Natural killer cell treated with Interleukin-12 subunit alpha and Interleukin-12 subunit beta and Interleukin-15 and Interleukin-18, amount 100 ng/mL, for 72 hours (primary cell): ENCODE measurements at regions not wholly inside any gene's neighbourhood (a gene's known extent, or its start where the extent isn't known, plus 50 kb on each side); places are given as distances from the start of the nearest gene placed in this dataset.
"Not testable (repeated sequence)": the region's sequence is repeated elsewhere in the genome, so short reads cannot be mapped to it uniquely, and the experiment has no call there.

Experiments
- ATAC-seq, 2 donors: fragments of 150-1000 bp; cut with Tn5 transposase in 1 of 2; sonication (Bioruptor Pico), chemical (Tn5 transposase) in 1 of 2; 2 replicates each; pipeline ENCODE4 v1.10.0; 2021
- DNase-seq: peaks from one replicate; pipeline ENCODE4 v3.0.0; 2022; ENCODE audit warnings: low spot score
- H3K27ac Mint-ChIP-seq, 2 donors: 1 replicate in 1 of 2; 2 replicates in 1 of 2; pipeline ENCODE4 v1.8.0; 2022; ENCODE audit warnings: mixed read lengths in 2 of 2, mild to moderate bottlenecking in 1 of 2, moderate library complexity in 1 of 2
- H3K27me3 Mint-ChIP-seq, 2 donors: 1 replicate in 1 of 2; 2 replicates in 1 of 2; pipeline ENCODE4 v1.8.0; 2022; ENCODE audit warnings: mixed read lengths in 2 of 2
- H3K36me3 Mint-ChIP-seq: one replicate; pipeline ENCODE4 v1.8.0; 2022; ENCODE audit warnings: mixed read lengths
- H3K4me1 Mint-ChIP-seq, 2 donors: 1 replicate in 1 of 2; 2 replicates in 1 of 2; pipeline ENCODE4 v1.8.0; 2022; ENCODE audit warnings: low read depth in 2 of 2, mixed read lengths in 2 of 2, mild to moderate bottlenecking in 1 of 2
- H3K4me3 Mint-ChIP-seq: one replicate; pipeline ENCODE4 v1.8.0; 2022; ENCODE audit warnings: mixed read lengths
- H3K9me3 Mint-ChIP-seq: 2 replicates; pipeline ENCODE4 v1.8.0; 2022; ENCODE audit warnings: mixed read lengths

GRCh38 chr1:79517470-79518224 lies 511.1 kb upstream of the ADGRL4 start:
- ATAC-seq (no peak), DNase-seq (no peak)
- Mint-ChIP-seq H3K4me3 (no peak overlapping the region), H3K36me3 (peaks cover 7% of the 10 kb centered on the region), H3K27me3 (no peaks in the 10 kb centered on the region), H3K27ac (no peak overlapping the region), H3K9me3 (peaks cover 13% of the 10 kb centered on the region), H3K4me1 (no peaks in the 10 kb centered on the region)

GRCh38 chr1:79507770-79508169 lies 501.2 kb upstream of the ADGRL4 start:
- H3K27ac Mint-ChIP-seq: no peak overlapping the region
- ATAC-seq (no peak), DNase-seq (no peak)
- H3K9me3 Mint-ChIP-seq: peaks cover 14% of the 10 kb centered on the region
- no peak overlapping the region for H3K4me3 Mint-ChIP-seq
- H3K27me3 Mint-ChIP-seq: no peaks in the 10 kb centered on the region
- no peaks in the 10 kb centered on the region for H3K36me3 Mint-ChIP-seq
- no peaks in the 10 kb centered on the region for H3K4me1 Mint-ChIP-seq

- H3K4me1 Mint-ChIP-seq: no peaks in the 10 kb centered on the region
- no peak overlapping the region for H3K27ac Mint-ChIP-seq
- DNase-seq: no peak
- H3K27me3 Mint-ChIP-seq: no peaks in the 10 kb centered on the region
- H3K9me3 Mint-ChIP-seq: peaks cover 1% of the 10 kb centered on the region
- no peak for ATAC-seq
- H3K36me3 Mint-ChIP-seq: no peaks in the 10 kb centered on the region
- H3K4me3 Mint-ChIP-seq: no peak overlapping the region
Measured at GRCh38 chr1:79501153-79501552, 494.6 kb upstream of the ADGRL4 start.

- no peaks in the 10 kb centered on the region for H3K27me3 Mint-ChIP-seq
- H3K9me3 Mint-ChIP-seq: peaks cover 6% of the 10 kb centered on the region
- no peak overlapping the region for H3K4me3 Mint-ChIP-seq
- H3K4me1 Mint-ChIP-seq: no peaks in the 10 kb centered on the region
- no peak for DNase-seq
- ATAC-seq: no peak
- H3K36me3 Mint-ChIP-seq: no peaks in the 10 kb centered on the region
- H3K27ac Mint-ChIP-seq: no peak overlapping the region
Measured at GRCh38 chr1:79499541-79499940, 493.0 kb upstream of the ADGRL4 start.

GRCh38 chr1:79497193-79497773 lies 490.8 kb upstream of the ADGRL4 start:
- no peaks in the 10 kb centered on the region for H3K27me3 Mint-ChIP-seq
- H3K4me1 Mint-ChIP-seq: no peaks in the 10 kb centered on the region
- ATAC-seq (no peak), DNase-seq (no peak)
- peaks cover 10% of the 10 kb centered on the region for H3K9me3 Mint-ChIP-seq
- H3K4me3 Mint-ChIP-seq: no peak overlapping the region
- no peaks in the 10 kb centered on the region for H3K36me3 Mint-ChIP-seq
- no peak overlapping the region for H3K27ac Mint-ChIP-seq

GRCh38 chr1:79496129-79496528 lies 489.6 kb upstream of the ADGRL4 start:
- peaks cover 3% of the 10 kb centered on the region for H3K36me3 Mint-ChIP-seq
- no peak overlapping the region for H3K27ac Mint-ChIP-seq
- ATAC-seq (no peak), DNase-seq (no peak)
- no peaks in the 10 kb centered on the region for H3K4me1 Mint-ChIP-seq
- no peak overlapping the region for H3K4me3 Mint-ChIP-seq
- peaks cover 13% of the 10 kb centered on the region for H3K9me3 Mint-ChIP-seq
- H3K27me3 Mint-ChIP-seq: no peaks in the 10 kb centered on the region

- peaks cover 14% of the 10 kb centered on the region for H3K36me3 Mint-ChIP-seq
- not testable (repeated sequence) for H3K27me3 Mint-ChIP-seq
Measured at GRCh38 chr1:79493702-79494101, 487.2 kb upstream of the ADGRL4 start.

GRCh38 chr1:79488572-79489121 lies 482.1 kb upstream of the ADGRL4 start:
- ATAC-seq, DNase-seq, H3K4me3 Mint-ChIP-seq, H3K4me1 Mint-ChIP-seq, H3K27ac Mint-ChIP-seq, H3K27me3 Mint-ChIP-seq: not testable (repeated sequence)
- H3K36me3 Mint-ChIP-seq: peaks cover 14% of the 10 kb centered on the region
- H3K9me3 Mint-ChIP-seq: peaks cover 19% of the 10 kb centered on the region

More at GRCh38 chr1:79493702-79494101, 487.2 kb upstream of the ADGRL4 start:
- DNase-seq, ATAC-seq, H3K4me3 Mint-ChIP-seq, H3K27ac Mint-ChIP-seq, H3K4me1 Mint-ChIP-seq: not testable (repeated sequence)
- peaks cover 25% of the 10 kb centered on the region for H3K9me3 Mint-ChIP-seq

GRCh38 chr1:79478728-79479373 lies 472.3 kb upstream of the ADGRL4 start:
- H3K36me3 Mint-ChIP-seq: no peaks in the 10 kb centered on the region
- DNase-seq (no peak), ATAC-seq (no peak)
- H3K4me3 Mint-ChIP-seq: no peak overlapping the region
- H3K9me3 Mint-ChIP-seq: peaks cover 3% of the 10 kb centered on the region
- H3K4me1 Mint-ChIP-seq: no peaks in the 10 kb centered on the region
- H3K27ac Mint-ChIP-seq: no peak overlapping the region
- H3K27me3 Mint-ChIP-seq: no peaks in the 10 kb centered on the region

- Mint-ChIP-seq H3K4me3 (no peak overlapping the region), H3K36me3 (no peaks in the 10 kb centered on the region), H3K27me3 (no peaks in the 10 kb centered on the region), H3K4me1 (no peaks in the 10 kb centered on the region), H3K27ac (no peak overlapping the region), H3K9me3 (peaks cover 3% of the 10 kb centered on the region)
- DNase-seq (no peak), ATAC-seq (no peak)
Measured at GRCh38 chr1:79478160-79478559, 471.6 kb upstream of the ADGRL4 start.

- Mint-ChIP-seq H3K4me1 (no peaks in the 10 kb centered on the region), H3K27me3 (no peaks in the 10 kb centered on the region), H3K4me3 (no peak overlapping the region), H3K27ac (no peak overlapping the region), H3K9me3 (peaks cover 12% of the 10 kb centered on the region), H3K36me3 (no peaks in the 10 kb centered on the region)
- ATAC-seq: no peak
- no peak for DNase-seq
Measured at GRCh38 chr1:79472067-79472656, 465.6 kb upstream of the ADGRL4 start.

- peaks cover 29% of the 10 kb centered on the region for H3K9me3 Mint-ChIP-seq
- no peak overlapping the region for H3K4me3 Mint-ChIP-seq
- DNase-seq: no peak
- no peak for ATAC-seq
- no peaks in the 10 kb centered on the region for H3K4me1 Mint-ChIP-seq
- no peak overlapping the region for H3K27ac Mint-ChIP-seq
- peaks cover 12% of the 10 kb centered on the region for H3K36me3 Mint-ChIP-seq
- no peaks in the 10 kb centered on the region for H3K27me3 Mint-ChIP-seq
Measured at GRCh38 chr1:79469139-79469538, 462.6 kb upstream of the ADGRL4 start.

GRCh38 chr1:79460773-79461436 lies 454.4 kb upstream of the ADGRL4 start:
- Mint-ChIP-seq H3K4me1 (no peaks in the 10 kb centered on the region), H3K4me3 (no peak overlapping the region), H3K9me3 (peaks cover 18% of the 10 kb centered on the region), H3K27me3 (no peaks in the 10 kb centered on the region), H3K27ac (no peak overlapping the region), H3K36me3 (peaks cover 14% of the 10 kb centered on the region)
- ATAC-seq (no peak), DNase-seq (no peak)
